ENCODE measurements at regions not wholly inside any gene's neighbourhood (a gene's known extent, or its start where the extent isn't known, plus 50 kb on each side); places are given as distances from the start of the nearest gene placed in this dataset.

GRCh38 chr3:82942041-82942440, 1180.6 kb upstream of the GBE1 start:
- no peak for FAIRE-seq
- no peak for DNase-seq (ENCODE audit: low spot score)

GRCh38 chr3:82940124-82940523, 1178.7 kb upstream of the GBE1 start:
- FAIRE-seq, result no peak

DNA sequence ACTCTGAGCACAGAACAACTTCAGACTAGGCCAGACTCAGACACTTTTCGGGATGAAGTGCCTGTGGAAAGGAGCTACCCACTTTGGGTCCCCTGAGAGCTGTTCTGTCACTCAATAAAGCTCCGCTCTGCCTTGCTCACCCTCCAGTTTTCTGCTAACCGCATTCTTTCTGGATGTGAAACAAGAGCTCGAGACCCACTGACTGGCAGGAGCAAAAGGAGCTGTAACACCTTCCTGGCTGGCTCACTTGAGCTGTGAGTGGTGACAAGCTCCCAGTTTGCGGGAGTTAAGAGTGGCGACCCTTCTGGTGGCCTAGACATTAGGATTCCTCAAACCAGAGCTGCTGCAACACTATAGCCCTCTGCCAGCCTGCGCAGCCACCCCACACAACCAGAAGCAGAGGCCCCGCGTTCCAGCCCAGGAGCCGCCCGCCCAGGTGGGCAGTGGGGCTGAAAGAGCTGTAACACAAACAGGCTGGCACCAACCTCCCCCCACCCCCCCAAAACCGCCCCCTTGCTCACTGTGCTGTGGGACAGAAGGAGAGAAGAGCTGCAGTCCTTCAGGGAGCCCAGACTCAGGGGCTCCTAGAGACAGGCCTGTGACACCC, 1178.1 kb upstream of the GBE1 start:
- FAIRE-seq, result no peak
- DNase-seq (ENCODE audit: low spot score), result no peak

More at GRCh38 chr3:82940124-82940523, 1178.7 kb upstream of the GBE1 start:
- DNase-seq (ENCODE audit: low spot score), result no peak

DNA sequence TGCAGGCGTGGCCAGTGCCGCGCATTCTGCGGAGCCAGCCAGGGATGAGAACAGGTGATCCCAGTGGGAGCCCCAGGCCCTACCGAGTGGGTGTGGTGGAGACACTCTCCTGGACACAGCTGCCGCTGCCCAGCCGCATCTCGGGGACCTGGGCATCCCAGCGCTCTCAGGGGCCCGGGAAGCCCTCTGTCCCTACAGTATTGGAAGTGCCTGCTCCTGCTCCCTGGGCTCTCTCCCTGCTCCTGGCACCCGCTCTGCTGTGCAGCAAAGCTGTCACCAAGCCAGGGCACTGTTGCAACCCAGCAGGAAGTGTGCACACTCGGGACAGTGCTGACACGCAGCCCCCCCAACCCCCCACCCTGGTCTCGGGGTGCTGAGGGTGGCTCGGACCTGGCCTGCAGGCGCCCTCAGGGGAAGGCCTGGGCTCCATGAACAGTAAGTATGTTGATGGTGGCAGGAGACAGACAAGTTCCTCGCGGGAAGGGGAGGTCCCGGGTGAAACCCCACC, 1177.4 kb upstream of the GBE1 start:
- DNase-seq (ENCODE audit: low spot score), result no peak
- no peak for FAIRE-seq

DNA sequence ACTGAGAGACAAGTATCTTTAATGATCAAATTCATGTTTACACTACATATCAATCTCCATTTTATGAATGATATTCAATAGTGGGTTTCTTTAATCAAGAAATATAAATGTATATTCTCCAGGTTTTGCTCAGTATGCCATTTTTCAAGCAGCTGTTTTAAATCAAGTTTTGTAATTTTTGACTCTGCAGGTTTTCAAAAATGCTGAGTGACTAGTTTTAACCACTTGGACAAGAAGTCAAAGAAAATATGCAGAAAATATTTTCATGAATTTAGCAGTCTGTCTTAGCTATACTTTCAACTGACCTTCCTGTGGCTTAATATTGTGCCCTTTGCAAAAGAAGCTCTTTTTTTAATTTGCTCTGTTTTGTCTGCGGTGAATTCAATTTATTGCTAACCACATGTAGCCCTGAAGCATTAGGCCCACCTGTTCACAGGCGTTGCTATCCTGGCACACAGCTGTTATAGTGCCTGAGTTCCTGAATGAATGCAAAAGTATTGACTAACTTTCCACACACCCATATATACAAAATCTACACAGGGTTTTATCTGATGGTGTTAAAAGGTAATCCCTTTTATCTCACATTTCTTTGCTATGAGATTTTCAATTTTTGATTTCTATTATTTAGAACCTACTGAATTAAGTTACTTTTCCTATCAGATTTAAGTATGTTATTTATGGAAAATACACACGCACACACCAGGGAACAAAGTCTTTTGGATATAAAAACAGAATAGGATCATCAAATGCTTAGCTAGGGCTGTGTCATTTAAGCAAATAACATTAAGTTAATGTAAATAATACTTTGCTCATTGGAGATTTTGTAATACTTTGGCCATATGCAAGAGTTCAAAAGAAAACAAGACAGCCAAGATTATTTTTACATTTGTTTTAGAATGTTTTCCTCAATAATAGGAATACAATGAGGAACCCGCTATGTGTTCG, 1166.1 kb upstream of the GBE1 start:
- DNase-seq (ENCODE audit: low spot score), result no peak
- FAIRE-seq, result no peak

- FAIRE-seq, result no peak
- no peak for DNase-seq (ENCODE audit: low spot score)
Measured at GRCh38 chr3:82891028-82891427, 1129.6 kb upstream of the GBE1 start.

- FAIRE-seq (no peak), DNase-seq (ENCODE audit: low spot score) (no peak)
Measured at GRCh38 chr3:82883072-82883471, 1121.6 kb upstream of the GBE1 start.

- no peak for FAIRE-seq
- DNase-seq (ENCODE audit: low spot score), result no peak
Measured at GRCh38 chr3:82875401-82875800, 1114.0 kb upstream of the GBE1 start.

DNA sequence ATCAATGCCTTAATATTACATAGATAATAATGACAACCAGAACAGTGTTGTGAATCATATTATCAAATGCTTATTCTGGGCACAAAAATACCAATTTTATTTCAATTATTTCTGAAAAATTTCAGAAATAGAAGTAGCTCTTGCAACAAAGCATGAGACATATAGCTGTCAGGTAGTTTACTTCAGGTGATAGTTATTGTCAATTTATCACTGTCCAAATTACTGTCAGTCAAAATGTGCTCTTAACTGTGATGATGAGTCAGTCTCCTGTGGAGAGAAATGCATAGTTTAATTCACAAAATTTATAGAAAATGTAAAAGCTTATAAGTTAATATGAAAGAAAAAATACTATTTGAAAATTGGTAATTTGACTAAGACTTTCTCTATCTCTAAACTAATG, 1078.4 kb upstream of the GBE1 start:
- FAIRE-seq, result no peak
- no peak for DNase-seq (ENCODE audit: low spot score)

- DNase-seq (ENCODE audit: low spot score), result no peak
- FAIRE-seq, result no peak
Measured at GRCh38 chr3:82834098-82834497, 1072.7 kb upstream of the GBE1 start.

DNA sequence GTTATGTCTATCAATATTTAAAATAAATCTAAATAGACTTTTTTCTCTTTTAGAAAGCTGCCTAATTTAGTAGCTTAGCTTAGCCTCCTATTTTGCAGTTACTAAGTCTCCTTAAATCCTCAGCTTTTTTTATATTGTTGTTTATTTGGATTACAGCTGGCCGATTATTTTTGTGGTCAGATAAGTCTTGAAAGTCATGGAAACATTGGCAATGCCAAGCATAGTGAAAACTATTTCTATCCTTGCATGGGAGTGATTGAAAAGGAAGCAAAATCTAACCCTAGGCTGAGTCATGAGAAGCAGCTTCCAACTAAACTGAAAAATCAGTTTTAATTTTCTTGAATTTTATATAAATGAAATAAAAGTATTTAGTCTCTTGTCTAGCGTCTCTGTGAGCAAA, 1063.0 kb upstream of the GBE1 start:
- no peak for FAIRE-seq
- no peak for DNase-seq (ENCODE audit: low spot score)

DNA sequence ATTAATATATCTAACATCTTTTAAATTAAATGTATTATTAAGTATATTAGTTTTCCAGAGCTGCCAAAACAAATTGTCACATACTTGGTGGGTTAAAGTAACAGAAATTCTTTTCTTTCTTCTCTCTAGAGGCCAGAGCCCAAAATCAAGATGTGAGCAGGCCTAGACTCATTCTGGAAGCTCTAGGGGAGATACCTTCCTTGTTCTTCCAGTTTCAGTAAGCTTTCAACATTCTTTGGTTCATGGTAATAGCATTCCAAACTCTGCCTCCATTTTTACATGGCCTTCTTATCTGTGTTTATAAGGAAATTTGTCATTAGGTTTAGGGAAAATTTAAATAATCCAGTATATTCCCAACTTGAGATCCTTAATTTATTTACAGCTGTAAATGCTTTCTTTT, 1054.6 kb upstream of the GBE1 start:
- no peak for FAIRE-seq
- no peak for DNase-seq (ENCODE audit: low spot score)

- FAIRE-seq (no peak), DNase-seq (ENCODE audit: low spot score) (no peak)
Measured at GRCh38 chr3:82815417-82816058, 1054.1 kb upstream of the GBE1 start.

DNA sequence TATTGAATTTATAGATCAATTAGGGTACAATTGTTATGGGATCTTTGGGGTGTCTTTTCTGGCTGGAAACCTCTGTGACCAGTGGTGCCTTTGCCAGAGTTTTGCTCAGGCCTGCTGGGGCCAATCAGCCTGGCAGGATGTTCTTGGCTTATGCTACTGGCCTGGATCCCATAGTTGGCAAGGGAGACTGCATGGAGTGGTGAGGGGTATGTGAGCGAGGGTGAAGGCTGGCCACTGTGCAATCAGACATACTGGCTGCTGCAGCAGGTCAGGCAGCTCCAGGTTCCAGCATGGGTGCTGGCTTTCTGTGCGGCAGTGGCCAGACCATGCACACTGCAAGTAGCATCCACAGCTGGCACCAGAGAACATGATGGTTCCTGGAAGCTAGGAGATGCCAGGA, 1053.2 kb upstream of the GBE1 start:
- DNase-seq (ENCODE audit: low spot score) (no peak), FAIRE-seq (no peak)

DNA sequence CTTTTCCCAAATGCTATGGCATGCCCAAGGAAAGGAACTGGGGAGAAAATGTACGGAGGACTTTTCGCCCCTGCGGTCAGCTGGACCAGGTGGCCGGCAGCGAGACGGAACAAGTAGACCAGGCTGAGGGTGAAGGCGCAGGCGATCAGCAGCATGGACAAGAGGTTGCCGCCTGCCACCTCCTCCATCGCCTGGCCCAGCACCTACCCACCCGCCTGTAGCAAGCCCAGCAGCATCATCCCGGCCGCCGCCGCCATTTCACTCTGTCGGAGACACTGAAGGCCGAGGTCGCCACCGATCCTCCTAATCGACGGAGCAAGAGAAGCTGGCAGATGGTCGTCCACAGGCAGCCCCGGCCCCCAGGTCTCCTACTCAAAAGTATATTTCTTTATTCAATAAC, 1046.3 kb upstream of the GBE1 start:
- FAIRE-seq, result no peak
- DNase-seq (ENCODE audit: low spot score), result no peak

GRCh38 chr3:82802501-82802900, 1041.1 kb upstream of the GBE1 start:
- FAIRE-seq (no peak), DNase-seq (ENCODE audit: low spot score) (peak; percentile 3)

GRCh38 chr3:82800248-82800647, 1038.8 kb upstream of the GBE1 start:
- FAIRE-seq (no peak), DNase-seq (ENCODE audit: low spot score) (no peak)

DNA sequence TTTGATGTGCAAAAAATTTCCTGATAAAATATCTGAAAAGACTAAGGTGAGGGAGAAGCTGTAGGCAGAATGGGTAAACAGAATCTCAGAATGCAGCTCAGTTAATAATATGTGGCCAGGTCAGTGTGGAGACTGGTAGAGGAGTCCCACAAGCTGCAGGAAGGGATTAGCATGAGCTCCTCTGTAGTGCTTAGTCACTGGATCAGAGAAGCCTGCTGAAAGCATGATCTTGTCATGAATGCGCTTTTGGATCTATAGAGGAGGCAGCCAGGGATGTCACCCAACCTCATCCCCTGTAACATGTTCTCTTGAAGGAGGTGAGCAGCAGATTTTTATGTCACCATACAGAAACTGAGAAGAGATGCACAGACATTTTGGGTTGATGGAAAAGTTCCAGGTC, 1035.3 kb upstream of the GBE1 start:
- no peak for DNase-seq (ENCODE audit: low spot score)
- no peak for FAIRE-seq

DNA sequence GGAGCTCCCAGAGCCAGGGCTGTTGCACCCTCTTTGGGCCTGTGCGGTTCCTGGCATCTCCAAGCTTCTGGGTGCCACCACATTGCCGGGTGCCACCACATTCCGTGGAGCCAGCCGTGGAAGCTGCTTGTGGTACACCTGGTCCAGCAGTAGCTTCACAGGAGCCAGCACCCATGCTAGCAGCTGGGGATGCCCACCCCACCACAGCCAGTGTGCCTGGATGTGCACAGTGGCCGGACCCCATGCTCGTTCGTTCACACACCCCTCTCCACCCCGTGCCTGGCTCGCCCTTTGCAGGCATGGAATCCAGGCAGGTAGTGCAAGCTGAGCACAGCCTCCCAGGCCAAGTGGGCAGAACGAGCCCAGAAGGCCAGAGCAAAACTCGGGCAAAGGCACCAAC, 1029.8 kb upstream of the GBE1 start:
- DNase-seq (ENCODE audit: low spot score), result no peak
- FAIRE-seq, result peak; percentile 44

DNA sequence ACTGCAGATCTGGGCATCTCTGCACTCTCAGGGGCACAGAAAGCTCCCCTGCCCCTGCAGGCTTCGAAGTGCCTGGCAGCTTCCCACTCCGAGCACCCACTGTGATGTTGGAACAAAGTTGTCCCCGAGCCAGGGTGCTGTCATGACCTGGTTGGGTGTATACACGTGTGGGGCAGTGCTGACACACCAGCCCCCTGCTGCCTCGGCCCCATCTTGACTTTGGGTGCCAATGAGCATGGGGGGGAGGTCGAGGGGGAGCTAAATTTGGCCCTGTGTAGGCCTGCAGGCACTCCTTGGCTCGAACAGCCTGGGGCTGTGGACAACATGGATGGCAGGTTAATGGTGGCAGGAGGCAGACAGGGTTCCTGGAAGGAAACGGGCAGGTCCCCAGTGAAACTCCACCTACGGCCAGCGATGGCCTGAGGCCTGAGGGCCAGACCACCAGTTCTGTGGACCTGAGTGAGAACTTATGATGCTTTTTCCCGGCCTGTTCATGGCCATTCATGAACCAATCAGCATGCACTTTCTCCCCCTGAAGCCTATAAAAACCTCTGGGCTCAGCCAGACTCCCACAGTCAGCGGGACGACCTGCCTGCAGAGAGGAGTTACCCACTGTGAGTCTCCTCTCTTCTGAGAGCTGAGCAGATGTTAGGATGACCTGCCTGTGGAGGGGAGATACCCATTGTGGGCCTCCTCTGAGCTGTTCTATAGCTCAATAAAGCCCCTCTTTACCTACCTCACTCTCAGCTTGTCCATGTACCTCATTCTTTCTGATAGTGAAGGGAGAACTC, 1029.1 kb upstream of the GBE1 start:
- no peak for DNase-seq (ENCODE audit: low spot score)
- peak; percentile 5 for FAIRE-seq

DNA sequence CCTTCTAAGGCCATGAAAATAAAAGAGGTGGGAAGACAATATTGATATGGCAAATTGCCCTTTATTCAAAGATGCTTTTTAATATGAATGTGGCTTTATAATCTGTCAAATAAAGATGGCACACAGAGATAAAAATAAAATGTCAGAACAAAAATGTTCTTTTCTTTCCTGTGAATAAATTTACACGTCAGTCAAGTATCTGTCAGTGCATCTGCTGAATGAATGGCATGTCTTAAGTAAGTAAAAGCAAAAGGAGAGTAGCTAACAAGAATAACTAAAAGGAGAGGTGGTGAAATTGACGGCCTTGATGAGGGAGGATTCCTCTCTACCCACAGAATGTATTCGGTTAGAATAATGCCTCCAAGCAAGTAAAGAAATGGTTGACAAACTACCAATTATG, 1021.7 kb upstream of the GBE1 start:
- no peak for FAIRE-seq
- no peak for DNase-seq (ENCODE audit: low spot score)
